ENCODE measurements at regions not wholly inside any gene's neighbourhood (a gene's known extent, or its start where the extent isn't known, plus 50 kb on each side); places are given as distances from the start of the nearest gene placed in this dataset.
"Not testable (repeated sequence)": the region's sequence is repeated elsewhere in the genome, so short reads cannot be mapped to it uniquely, and the experiment has no call there.

- no peak overlapping the region for H3K4me3 ChIP-seq (replicated peaks in 1 of 3; ENCODE audit: insufficient read depth in 1 of 3, low read depth in 2 of 3, low read length in 3 of 3)
- no peak overlapping the region for H3K9ac ChIP-seq (ENCODE audit: insufficient read depth, low read depth, low read length)
- no peak overlapping the region for H3K27ac ChIP-seq (ENCODE audit: extremely low read length, insufficient read depth, low read length)
- no TSS peak for BruUV-seq (replicated peaks)
- ChIA-PET CTCF (ENCODE audit: low intra/inter-chr PET ratio, low total read pairs) (no interaction called here), POLR2A (no interaction called here)
- no peaks in the 10 kb centered on the region for H3K36me3 ChIP-seq (replicated peaks in 1 of 2; ENCODE audit: control insufficient read depth in 1 of 2, insufficient read depth in 2 of 2, low read length in 2 of 2)
- H3K79me2 ChIP-seq (ENCODE audit: insufficient read depth, low read length): no peaks in the 10 kb centered on the region
- WGBS (ENCODE audit: low lambda C conversion rate): 20% methylated on average over 4 of the region's 4 CpGs
- intact Hi-C loops (cut with micrococcal nuclease; ENCODE audit: unreplicated experiment): loop anchor here (1.0 kb wide), 1 partner anchor 754 kb away; no protein-coding TSS in a partner anchor
- ATAC-seq (peak; percentile 72), FAIRE-seq (no peak), DNase-seq (ENCODE audit: low spot score) (peak; percentile 16)
- H2AFZ ChIP-seq (ENCODE audit: low read length): no peak overlapping the region
- in situ Hi-C loops (cut with HindIII; ENCODE audit: extremely low pct_ligation_motif_present, low pct_unique_long_range_greater_than_20kb): no loop called here
- H3K4me2 ChIP-seq (ENCODE audit: low read depth, low read length): no peak overlapping the region
- H4K20me1 ChIP-seq (ENCODE audit: insufficient read depth, low read length): no peaks in the 10 kb centered on the region
- TF ChIP-seq STAG1 (CRISPR knock-in tag; IDR thresholded peaks at IDR 0.05): peak; percentile 55
- TF ChIP-seq PAX8 (CRISPR knock-in tag; IDR thresholded peaks at IDR 0.05; ENCODE audit: borderline replicate concordance): no peak
- peak; percentile 39; the same call in 1 of the 2 replicates for TF ChIP-seq CTCF (CRISPR knock-in tag; IDR thresholded peaks at IDR 0.05)
- no peaks in the 10 kb centered on the region for H3K27me3 ChIP-seq (ENCODE audit: control insufficient read depth in 1 of 2, insufficient read depth in 2 of 2, low read length in 2 of 2)
- no peaks in the 10 kb centered on the region for H3K9me3 ChIP-seq (ENCODE audit: low read length)
- H3K4me1 ChIP-seq (ENCODE audit: insufficient read depth, low read length): no peaks in the 10 kb centered on the region
Measured at GRCh38 chr6:122184401-122184827, 215.0 kb upstream of the HSF2 start.

GRCh38 chr6:122185458-122185857, 214.0 kb upstream of the HSF2 start:
- ATAC-seq; H3K79me2 ChIP-seq (ENCODE audit: insufficient read depth, low read length); H3K36me3 ChIP-seq (replicated peaks in 1 of 2; ENCODE audit: control insufficient read depth in 1 of 2, insufficient read depth in 2 of 2, low read length in 2 of 2); POLR2A ChIA-PET; in situ Hi-C loops (cut with HindIII; ENCODE audit: extremely low pct_ligation_motif_present, low pct_unique_long_range_greater_than_20kb); intact Hi-C loops (cut with micrococcal nuclease; ENCODE audit: unreplicated experiment); FAIRE-seq; CTCF ChIA-PET (ENCODE audit: low intra/inter-chr PET ratio, low total read pairs); H3K4me1 ChIP-seq (ENCODE audit: insufficient read depth, low read length); H4K20me1 ChIP-seq (ENCODE audit: insufficient read depth, low read length); H3K4me2 ChIP-seq (ENCODE audit: low read depth, low read length); H3K27ac ChIP-seq (ENCODE audit: extremely low read length, insufficient read depth, low read length); H3K9me3 ChIP-seq (ENCODE audit: low read length); H3K9ac ChIP-seq (ENCODE audit: insufficient read depth, low read depth, low read length); BruUV-seq (replicated peaks); H3K4me3 ChIP-seq (replicated peaks in 1 of 3; ENCODE audit: insufficient read depth in 1 of 3, low read depth in 2 of 3, low read length in 3 of 3); DNase-seq (ENCODE audit: low spot score); H2AFZ ChIP-seq (ENCODE audit: low read length); H3K27me3 ChIP-seq (ENCODE audit: control insufficient read depth in 1 of 2, insufficient read depth in 2 of 2, low read length in 2 of 2): not testable (repeated sequence)
- 27% methylated on average over 19 of the region's 19 CpGs for WGBS (ENCODE audit: low lambda C conversion rate)
